Esophagus squamous epithelium (tissue), 4 donors: ENCODE measurements at regions not wholly inside any gene's neighbourhood (a gene's known extent, or its start where the extent isn't known, plus 50 kb on each side); places are given as distances from the start of the nearest gene placed in this dataset.

Experiments used
- POLR2A ChIP-seq, 4 donors: fragments of 450-650 bp; IDR thresholded peaks; one replicate each; pipeline ENCODE4 v1.6.1; 2017; ENCODE audit warnings: antibody characterized with exemption in 4 of 4, mild to moderate bottlenecking in 4 of 4, moderate library complexity in 3 of 4
- TF ChIP-seq, protein P1 (sequence below), 6 experiments: fragments of 450-650 bp in 4 of 6; fragments of 200-600 bp in 2 of 6; sonication (generic) in 2 of 6; IDR thresholded peaks; one replicate each; pipeline ENCODE4 v1.5.1; 2016 to 2019; ENCODE audit warnings: antibody characterized with exemption in 6 of 6, mild to moderate bottlenecking in 4 of 6, moderate library complexity in 4 of 6

DNA sequence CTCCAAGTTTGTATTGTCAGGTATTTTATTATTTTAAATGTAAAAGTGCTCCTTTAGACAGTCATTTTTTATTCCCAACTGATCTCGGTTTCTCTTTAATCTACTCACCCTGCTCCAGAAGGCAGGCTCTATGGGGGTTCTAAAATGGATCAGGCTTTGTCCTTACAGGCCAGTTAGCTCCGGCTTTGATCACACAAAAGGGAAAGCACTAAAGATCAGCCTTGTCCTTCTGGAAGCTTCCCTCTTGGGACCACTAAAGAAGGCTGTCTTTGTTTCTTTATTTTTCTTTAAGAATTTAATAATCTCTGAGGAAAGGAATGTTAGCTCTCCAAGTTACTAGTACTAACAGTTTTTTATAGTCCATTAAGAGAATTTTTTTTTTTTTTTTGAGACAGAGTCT lies 560.5 kb upstream of the ZNF717 start:
- TF ChIP-seq, protein P1, sequence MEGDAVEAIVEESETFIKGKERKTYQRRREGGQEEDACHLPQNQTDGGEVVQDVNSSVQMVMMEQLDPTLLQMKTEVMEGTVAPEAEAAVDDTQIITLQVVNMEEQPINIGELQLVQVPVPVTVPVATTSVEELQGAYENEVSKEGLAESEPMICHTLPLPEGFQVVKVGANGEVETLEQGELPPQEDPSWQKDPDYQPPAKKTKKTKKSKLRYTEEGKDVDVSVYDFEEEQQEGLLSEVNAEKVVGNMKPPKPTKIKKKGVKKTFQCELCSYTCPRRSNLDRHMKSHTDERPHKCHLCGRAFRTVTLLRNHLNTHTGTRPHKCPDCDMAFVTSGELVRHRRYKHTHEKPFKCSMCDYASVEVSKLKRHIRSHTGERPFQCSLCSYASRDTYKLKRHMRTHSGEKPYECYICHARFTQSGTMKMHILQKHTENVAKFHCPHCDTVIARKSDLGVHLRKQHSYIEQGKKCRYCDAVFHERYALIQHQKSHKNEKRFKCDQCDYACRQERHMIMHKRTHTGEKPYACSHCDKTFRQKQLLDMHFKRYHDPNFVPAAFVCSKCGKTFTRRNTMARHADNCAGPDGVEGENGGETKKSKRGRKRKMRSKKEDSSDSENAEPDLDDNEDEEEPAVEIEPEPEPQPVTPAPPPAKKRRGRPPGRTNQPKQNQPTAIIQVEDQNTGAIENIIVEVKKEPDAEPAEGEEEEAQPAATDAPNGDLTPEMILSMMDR (IDR thresholded peaks at IDR 0.05), result no peak
- TF ChIP-seq POLR2A (IDR thresholded peaks at IDR 0.05), result no peak
